ENCODE measurements at regions not wholly inside any gene's neighbourhood (a gene's known extent, or its start where the extent isn't known, plus 50 kb on each side); places are given as distances from the start of the nearest gene placed in this dataset.
A peak's percentile ranks its signal among the peaks of the same experiment; 100 is the strongest.

- no peak for TF ChIP-seq ZNF407 (CRISPR knock-in tag; IDR thresholded peaks at IDR 0.05; ENCODE audit: not compliant biosample characterization)
- TF ChIP-seq SYNCRIP (IDR thresholded peaks at IDR 0.05; ENCODE audit: insufficient read depth, low read depth, low read length) = no peak
- TF ChIP-seq ZNF331 (CRISPR knock-in tag; IDR thresholded peaks at IDR 0.05) = no peak
- no peak for TF ChIP-seq RCOR2 (CRISPR knock-in tag; IDR thresholded peaks at IDR 0.05)
These were observed 852.2 kb downstream of the LRRTM4 start (continued) for GRCh38 chr2:76669966-76670465.

DNA sequence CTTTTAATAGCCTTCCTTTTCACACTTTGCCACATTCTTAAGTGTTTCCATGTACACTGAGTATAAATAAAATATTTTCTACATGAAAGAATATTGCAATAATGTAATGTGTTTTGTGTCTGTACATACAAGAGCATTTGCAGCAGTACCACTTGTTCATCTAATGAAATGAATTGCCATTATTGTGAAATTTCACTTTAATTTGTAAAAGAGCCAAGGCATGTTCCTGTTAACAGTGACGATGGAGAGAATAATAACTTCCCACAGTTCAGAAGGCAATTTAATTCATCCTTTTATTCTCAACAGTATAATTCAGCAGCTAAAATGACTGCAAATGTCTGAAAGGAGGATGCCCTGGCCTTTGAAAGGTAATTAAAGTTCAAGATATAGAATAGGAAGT, 853.9 kb downstream of the LRRTM4 start:
- CTCF ChIA-PET (ENCODE audit: low intra/inter-chr PET ratio, low total read pairs) = no interaction called here
- POLR2A ChIA-PET = no interaction called here
- Histone ChIP-seq H3K79me2 (ENCODE audit: insufficient read depth, low read length) (no peaks in the 10 kb centered on the region), H3K9me3 (ENCODE audit: low read length) (no peaks in the 10 kb centered on the region), H3K36me3 (replicated peaks in 1 of 2; ENCODE audit: control insufficient read depth in 1 of 2, insufficient read depth in 2 of 2, low read length in 2 of 2) (no peaks in the 10 kb centered on the region), H3K27me3 (ENCODE audit: control insufficient read depth in 1 of 2, insufficient read depth in 2 of 2, low read length in 2 of 2) (no peaks in the 10 kb centered on the region), H3K4me2 (ENCODE audit: low read depth, low read length) (no peak overlapping the region), H3K9ac (ENCODE audit: insufficient read depth, low read depth, low read length) (no peak overlapping the region), H4K20me1 (ENCODE audit: insufficient read depth, low read length) (no peaks in the 10 kb centered on the region), H2AFZ (ENCODE audit: low read length) (no peak overlapping the region), H3K4me3 (replicated peaks in 1 of 3; ENCODE audit: insufficient read depth in 1 of 3, low read depth in 2 of 3, low read length in 3 of 3) (no peak overlapping the region), H3K4me1 (ENCODE audit: insufficient read depth, low read length) (no peaks in the 10 kb centered on the region), H3K27ac (ENCODE audit: extremely low read length, insufficient read depth, low read length) (no peak overlapping the region)
- WGBS (ENCODE audit: low lambda C conversion rate) = 33% methylated on average over 1 of the region's 1 CpG
- ATAC-seq (no peak), FAIRE-seq (no peak), DNase-seq (ENCODE audit: low spot score) (no peak)
- intact Hi-C loops (cut with micrococcal nuclease; ENCODE audit: unreplicated experiment) (no loop called here), in situ Hi-C loops (cut with HindIII; ENCODE audit: extremely low pct_ligation_motif_present, low pct_unique_long_range_greater_than_20kb) (no loop called here)
- TF ChIP-seq FOXM1 (CRISPR knock-in tag; IDR thresholded peaks at IDR 0.05) = no peak
- 0 out of 2 replicates have a peak, but pooled peaks have one; percentile 28 for TF ChIP-seq CEBPB (IDR thresholded peaks at IDR 0.05; ENCODE audit: borderline replicate concordance, low read depth, low read length)
- BruUV-seq (replicated peaks) = no TSS peak
